ENCODE measurements at regions not wholly inside any gene's neighbourhood (a gene's known extent, or its start where the extent isn't known, plus 50 kb on each side); places are given as distances from the start of the nearest gene placed in this dataset.

- no peak for TF ChIP-seq EZH2 (IDR thresholded peaks at IDR 0.05)
- TF ChIP-seq CTCF (IDR thresholded peaks at IDR 0.05), result no peak
- no peak for TF ChIP-seq EZH2phosphoT487 (IDR thresholded peaks at IDR 0.05)
Measured at GRCh38 chr1:30040081-30041019, 683.0 kb downstream of the MATN1 start.

Measured in neural progenitor cell (in vitro differentiated cells).